ENCODE measurements at regions not wholly inside any gene's neighbourhood (a gene's known extent, or its start where the extent isn't known, plus 50 kb on each side); places are given as distances from the start of the nearest gene placed in this dataset.
A peak's percentile ranks its signal among the peaks of the same experiment; 100 is the strongest.

- peaks cover 0 to 1% (median 0%) of the 10 kb centered on the region in 5 donors for H3K36me3 Mint-ChIP-seq
- Histone ChIP-seq H3K27me3 (ENCODE audit: control insufficient read depth in 2 of 2, insufficient read depth in 2 of 2, low read length in 2 of 2) (no peaks in the 10 kb centered on the region), H3K36me3 (ENCODE audit: control insufficient read depth in 2 of 3, insufficient read depth in 3 of 3, low read length in 3 of 3) (no peaks in the 10 kb centered on the region), H3K4me3 (ENCODE audit: low read length) (no peak overlapping the region), H3K4me1 (ENCODE audit: control insufficient read depth in 2 of 2, insufficient read depth in 2 of 2, low read length in 2 of 2) (no peaks in the 10 kb centered on the region), H3K9me3 (ENCODE audit: control insufficient read depth in 2 of 3, low read length in 3 of 3) (no peaks in the 10 kb centered on the region), H3K27ac (ENCODE audit: low read depth, low read length) (no peak overlapping the region)
- peaks cover 0 to 4% (median 0%) of the 10 kb centered on the region in 5 donors for H3K27me3 Mint-ChIP-seq
- DNase-seq, result no peak
- no peaks in the 10 kb centered on the region for H3K4me1 Mint-ChIP-seq
- H3K27ac Mint-ChIP-seq, result no peak overlapping the region
- intact Hi-C loops (cut with micrococcal nuclease), result no loop called here
- ChIA-PET POLR2A (no interaction called here), CTCF (no interaction called here)
- peaks cover 0 to 1% (median 0%) of the 10 kb centered on the region in 11 donors for H3K9me3 Mint-ChIP-seq
- H3K4me3 Mint-ChIP-seq, result no peak overlapping the region
- ATAC-seq, result no peak
Observed at GRCh38 chr6:14919038-14919670, 326.7 kb upstream of the JARID2 start.

GRCh38 chr6:14920276-14920675 lies 325.6 kb upstream of the JARID2 start:
- Histone ChIP-seq H3K27ac (ENCODE audit: low read depth, low read length) (no peak overlapping the region), H3K36me3 (ENCODE audit: control insufficient read depth in 2 of 3, insufficient read depth in 3 of 3, low read length in 3 of 3) (no peaks in the 10 kb centered on the region), H3K4me3 (ENCODE audit: low read length) (no peak overlapping the region), H3K9me3 (ENCODE audit: control insufficient read depth in 2 of 3, low read length in 3 of 3) (no peaks in the 10 kb centered on the region), H3K4me1 (ENCODE audit: control insufficient read depth in 2 of 2, insufficient read depth in 2 of 2, low read length in 2 of 2) (no peaks in the 10 kb centered on the region), H3K27me3 (ENCODE audit: control insufficient read depth in 2 of 2, insufficient read depth in 2 of 2, low read length in 2 of 2) (no peaks in the 10 kb centered on the region)
- no peak for ATAC-seq
- no peak for DNase-seq
- Mint-ChIP-seq H3K4me1 (no peaks in the 10 kb centered on the region), H3K27ac (no peak overlapping the region), H3K27me3 (peaks cover 0 to 4% (median 0%) of the 10 kb centered on the region in 5 donors), H3K36me3 (peaks cover 0 to 1% (median 0%) of the 10 kb centered on the region in 5 donors), H3K9me3 (peaks cover 0 to 1% (median 0%) of the 10 kb centered on the region in 11 donors), H3K4me3 (no peak overlapping the region)
- intact Hi-C loops (cut with micrococcal nuclease), result no loop called here
- CTCF ChIA-PET, result no interaction called here
- POLR2A ChIA-PET, result no interaction called here

- no peaks in the 10 kb centered on the region for H3K36me3 ChIP-seq (ENCODE audit: control insufficient read depth in 2 of 3, insufficient read depth in 3 of 3, low read length in 3 of 3)
- ChIA-PET POLR2A (interaction anchor here (0.5 kb wide), 1 partner anchor 59 kb away, joined by 4 read pairs; no protein-coding TSS in a partner anchor), CTCF (no interaction called here)
- no peaks in the 10 kb centered on the region for H3K4me1 Mint-ChIP-seq
- intact Hi-C loops (cut with micrococcal nuclease), result no loop called here
- no peak overlapping the region for H3K4me3 Mint-ChIP-seq
- H3K4me3 ChIP-seq (ENCODE audit: low read length), result no peak overlapping the region
- no peak overlapping the region for H3K27ac Mint-ChIP-seq
- no peaks in the 10 kb centered on the region for H3K9me3 ChIP-seq (ENCODE audit: control insufficient read depth in 2 of 3, low read length in 3 of 3)
- H3K4me1 ChIP-seq (ENCODE audit: control insufficient read depth in 2 of 2, insufficient read depth in 2 of 2, low read length in 2 of 2), result no peaks in the 10 kb centered on the region
- DNase-seq, result no peak
- H3K9me3 Mint-ChIP-seq, result no peaks in the 10 kb centered on the region
- no peaks in the 10 kb centered on the region for H3K27me3 ChIP-seq (ENCODE audit: control insufficient read depth in 2 of 2, insufficient read depth in 2 of 2, low read length in 2 of 2)
- H3K27ac ChIP-seq (ENCODE audit: low read depth, low read length), result no peak overlapping the region
- peak; percentile 57 for ATAC-seq
- H3K27me3 Mint-ChIP-seq, result peaks cover 0 to 4% (median 0%) of the 10 kb centered on the region in 5 donors
- no peaks in the 10 kb centered on the region for H3K36me3 Mint-ChIP-seq
Observed at GRCh38 chr6:14921170-14921569, 324.7 kb upstream of the JARID2 start.

GRCh38 chr6:14921878-14922671 lies 323.8 kb upstream of the JARID2 start:
- CTCF ChIA-PET, result no interaction called here
- intact Hi-C loops (cut with micrococcal nuclease), result no loop called here
- H3K27me3 Mint-ChIP-seq, result peaks cover 0 to 3% (median 0%) of the 10 kb centered on the region in 5 donors
- H3K36me3 Mint-ChIP-seq, result no peaks in the 10 kb centered on the region
- H3K9me3 ChIP-seq (ENCODE audit: control insufficient read depth in 2 of 3, low read length in 3 of 3), result no peaks in the 10 kb centered on the region
- no peaks in the 10 kb centered on the region for H3K4me1 Mint-ChIP-seq
- no peaks in the 10 kb centered on the region for H3K9me3 Mint-ChIP-seq
- no peak overlapping the region for H3K4me3 Mint-ChIP-seq
- H3K27ac Mint-ChIP-seq, result no peak overlapping the region
- H3K4me1 ChIP-seq (ENCODE audit: control insufficient read depth in 2 of 2, insufficient read depth in 2 of 2, low read length in 2 of 2), result no peaks in the 10 kb centered on the region
- H3K4me3 ChIP-seq (ENCODE audit: low read length), result no peak overlapping the region
- DNase-seq, result no peak
- H3K36me3 ChIP-seq (ENCODE audit: control insufficient read depth in 2 of 3, insufficient read depth in 3 of 3, low read length in 3 of 3), result no peaks in the 10 kb centered on the region
- no peak overlapping the region for H3K27ac ChIP-seq (ENCODE audit: low read depth, low read length)
- no peaks in the 10 kb centered on the region for H3K27me3 ChIP-seq (ENCODE audit: control insufficient read depth in 2 of 2, insufficient read depth in 2 of 2, low read length in 2 of 2)
- POLR2A ChIA-PET, result interaction anchor here (0.5 kb wide), 1 partner anchor 60 kb away, joined by 4 read pairs; no protein-coding TSS in a partner anchor
- peak; percentile 80 for ATAC-seq

- no peak for DNase-seq
- H3K9me3 Mint-ChIP-seq, result no peaks in the 10 kb centered on the region
- Histone ChIP-seq H3K4me3 (ENCODE audit: low read length) (no peak overlapping the region), H3K27me3 (ENCODE audit: control insufficient read depth in 2 of 2, insufficient read depth in 2 of 2, low read length in 2 of 2) (no peaks in the 10 kb centered on the region), H3K36me3 (ENCODE audit: control insufficient read depth in 2 of 3, insufficient read depth in 3 of 3, low read length in 3 of 3) (no peaks in the 10 kb centered on the region), H3K9me3 (ENCODE audit: control insufficient read depth in 2 of 3, low read length in 3 of 3) (no peaks in the 10 kb centered on the region), H3K27ac (ENCODE audit: low read depth, low read length) (no peak overlapping the region), H3K4me1 (ENCODE audit: control insufficient read depth in 2 of 2, insufficient read depth in 2 of 2, low read length in 2 of 2) (no peaks in the 10 kb centered on the region)
- H3K4me3 Mint-ChIP-seq, result no peak overlapping the region
- CTCF ChIA-PET, result interaction anchor here (0.6 kb wide), 1 partner anchor 635 kb away, joined by 3 read pairs; no protein-coding TSS in a partner anchor
- POLR2A ChIA-PET, result no interaction called here
- H3K36me3 Mint-ChIP-seq, result no peaks in the 10 kb centered on the region
- intact Hi-C loops (cut with micrococcal nuclease), result no loop called here
- peaks cover 0 to 2% (median 0%) of the 10 kb centered on the region in 5 donors for H3K27me3 Mint-ChIP-seq
- no peak overlapping the region for H3K27ac Mint-ChIP-seq
- ATAC-seq, result no peak
- H3K4me1 Mint-ChIP-seq, result no peaks in the 10 kb centered on the region
Observed at GRCh38 chr6:14922706-14923460, 323.0 kb upstream of the JARID2 start.

- Histone ChIP-seq H3K27me3 (ENCODE audit: control insufficient read depth in 2 of 2, insufficient read depth in 2 of 2, low read length in 2 of 2) (no peaks in the 10 kb centered on the region), H3K27ac (ENCODE audit: low read depth, low read length) (no peak overlapping the region), H3K9me3 (ENCODE audit: control insufficient read depth in 2 of 3, low read length in 3 of 3) (no peaks in the 10 kb centered on the region), H3K4me1 (ENCODE audit: control insufficient read depth in 2 of 2, insufficient read depth in 2 of 2, low read length in 2 of 2) (no peaks in the 10 kb centered on the region), H3K4me3 (ENCODE audit: low read length) (no peak overlapping the region), H3K36me3 (ENCODE audit: control insufficient read depth in 2 of 3, insufficient read depth in 3 of 3, low read length in 3 of 3) (no peaks in the 10 kb centered on the region)
- ATAC-seq (no peak), DNase-seq (no peak)
- intact Hi-C loops (cut with micrococcal nuclease), result no loop called here
- Mint-ChIP-seq H3K36me3 (no peaks in the 10 kb centered on the region), H3K4me3 (no peak overlapping the region), H3K9me3 (no peaks in the 10 kb centered on the region), H3K27me3 (peaks cover 0 to 2% (median 0%) of the 10 kb centered on the region in 5 donors), H3K27ac (no peak overlapping the region), H3K4me1 (peaks cover 0 to 4% (median 0%) of the 10 kb centered on the region in 7 donors)
- ChIA-PET CTCF (no interaction called here), POLR2A (no interaction called here)
Observed at GRCh38 chr6:14924126-14925024, 321.5 kb upstream of the JARID2 start.

Measured in naive thymus-derived CD4-positive, alpha-beta T cell (primary cell).